ENCODE measurements at regions not wholly inside any gene's neighbourhood (a gene's known extent, or its start where the extent isn't known, plus 50 kb on each side); places are given as distances from the start of the nearest gene placed in this dataset.

- TF ChIP-seq EP300 (IDR thresholded peaks at IDR 0.05), result no peak
- TF ChIP-seq, protein P1, sequence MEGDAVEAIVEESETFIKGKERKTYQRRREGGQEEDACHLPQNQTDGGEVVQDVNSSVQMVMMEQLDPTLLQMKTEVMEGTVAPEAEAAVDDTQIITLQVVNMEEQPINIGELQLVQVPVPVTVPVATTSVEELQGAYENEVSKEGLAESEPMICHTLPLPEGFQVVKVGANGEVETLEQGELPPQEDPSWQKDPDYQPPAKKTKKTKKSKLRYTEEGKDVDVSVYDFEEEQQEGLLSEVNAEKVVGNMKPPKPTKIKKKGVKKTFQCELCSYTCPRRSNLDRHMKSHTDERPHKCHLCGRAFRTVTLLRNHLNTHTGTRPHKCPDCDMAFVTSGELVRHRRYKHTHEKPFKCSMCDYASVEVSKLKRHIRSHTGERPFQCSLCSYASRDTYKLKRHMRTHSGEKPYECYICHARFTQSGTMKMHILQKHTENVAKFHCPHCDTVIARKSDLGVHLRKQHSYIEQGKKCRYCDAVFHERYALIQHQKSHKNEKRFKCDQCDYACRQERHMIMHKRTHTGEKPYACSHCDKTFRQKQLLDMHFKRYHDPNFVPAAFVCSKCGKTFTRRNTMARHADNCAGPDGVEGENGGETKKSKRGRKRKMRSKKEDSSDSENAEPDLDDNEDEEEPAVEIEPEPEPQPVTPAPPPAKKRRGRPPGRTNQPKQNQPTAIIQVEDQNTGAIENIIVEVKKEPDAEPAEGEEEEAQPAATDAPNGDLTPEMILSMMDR (IDR thresholded peaks at IDR 0.05), result no peak
- TF ChIP-seq POLR2A (IDR thresholded peaks at IDR 0.05), result no peak
These were observed 66.5 kb upstream of the MAGEB18 start for GRCh38 chrX:26071618-26072017.

Data from tibial nerve (tissue), 4 donors.